ENCODE measurements at regions not wholly inside any gene's neighbourhood (a gene's known extent, or its start where the extent isn't known, plus 50 kb on each side); places are given as distances from the start of the nearest gene placed in this dataset.
A peak's percentile ranks its signal among the peaks of the same experiment; 100 is the strongest.

GRCh38 chr2:3981446-3981987, 278.1 kb downstream of the DCDC2C start:
- in situ Hi-C loops (cut with HindIII; ENCODE audit: low sequenced_read_pairs) = no loop called here
- TF ChIP-seq, protein P1, sequence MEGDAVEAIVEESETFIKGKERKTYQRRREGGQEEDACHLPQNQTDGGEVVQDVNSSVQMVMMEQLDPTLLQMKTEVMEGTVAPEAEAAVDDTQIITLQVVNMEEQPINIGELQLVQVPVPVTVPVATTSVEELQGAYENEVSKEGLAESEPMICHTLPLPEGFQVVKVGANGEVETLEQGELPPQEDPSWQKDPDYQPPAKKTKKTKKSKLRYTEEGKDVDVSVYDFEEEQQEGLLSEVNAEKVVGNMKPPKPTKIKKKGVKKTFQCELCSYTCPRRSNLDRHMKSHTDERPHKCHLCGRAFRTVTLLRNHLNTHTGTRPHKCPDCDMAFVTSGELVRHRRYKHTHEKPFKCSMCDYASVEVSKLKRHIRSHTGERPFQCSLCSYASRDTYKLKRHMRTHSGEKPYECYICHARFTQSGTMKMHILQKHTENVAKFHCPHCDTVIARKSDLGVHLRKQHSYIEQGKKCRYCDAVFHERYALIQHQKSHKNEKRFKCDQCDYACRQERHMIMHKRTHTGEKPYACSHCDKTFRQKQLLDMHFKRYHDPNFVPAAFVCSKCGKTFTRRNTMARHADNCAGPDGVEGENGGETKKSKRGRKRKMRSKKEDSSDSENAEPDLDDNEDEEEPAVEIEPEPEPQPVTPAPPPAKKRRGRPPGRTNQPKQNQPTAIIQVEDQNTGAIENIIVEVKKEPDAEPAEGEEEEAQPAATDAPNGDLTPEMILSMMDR (IDR thresholded peaks at IDR 0.05; ENCODE audit: low read depth, low read length) = no peak
- no peak overlapping the region for H3K4me3 ChIP-seq (ENCODE audit: low read depth, low read length)
- DNase-seq (ENCODE audit: low read depth, low spot score) = no peak

GRCh38 chr2:3982160-3982559, 278.8 kb downstream of the DCDC2C start:
- no peak overlapping the region for H3K4me3 ChIP-seq (ENCODE audit: low read depth, low read length)
- in situ Hi-C loops (cut with HindIII; ENCODE audit: low sequenced_read_pairs) = no loop called here

DNA sequence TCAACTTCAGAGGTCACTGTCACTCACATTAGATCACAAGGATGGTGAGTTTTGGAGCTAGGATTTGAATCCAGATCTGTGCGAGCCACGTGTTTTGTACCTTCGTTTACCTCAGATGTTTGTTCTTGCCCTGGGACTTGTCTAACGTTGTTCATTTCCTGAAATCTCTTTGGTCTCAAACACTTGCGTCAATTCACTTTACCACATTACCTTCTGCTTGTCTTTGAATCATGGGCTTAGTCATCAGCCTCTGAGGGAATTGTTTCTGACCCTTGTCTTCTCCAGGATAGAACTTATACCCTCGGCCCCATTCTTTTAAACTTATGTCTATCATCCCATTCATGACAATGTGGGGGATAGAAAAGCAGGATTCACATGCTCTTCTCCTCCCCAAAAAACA, 282.7 kb downstream of the DCDC2C start:
- in situ Hi-C loops (cut with HindIII; ENCODE audit: low sequenced_read_pairs) = no loop called here
- H3K4me3 ChIP-seq (ENCODE audit: low read depth, low read length) = no peak overlapping the region
- peak; percentile 7 for DNase-seq (ENCODE audit: low read depth, low spot score)
- TF ChIP-seq, protein P1 (IDR thresholded peaks at IDR 0.05; ENCODE audit: low read depth, low read length) = no peak

More at GRCh38 chr2:3982160-3982559, 278.8 kb downstream of the DCDC2C start:
- TF ChIP-seq, protein P1 (IDR thresholded peaks at IDR 0.05; ENCODE audit: low read depth, low read length) = no peak
- DNase-seq (ENCODE audit: low read depth, low spot score) = no peak

- in situ Hi-C loops (cut with HindIII; ENCODE audit: low sequenced_read_pairs) = no loop called here
Observed at GRCh38 chr2:3986530-3987258, 283.3 kb downstream of the DCDC2C start.

GRCh38 chr2:4002841-4003403, 299.5 kb downstream of the DCDC2C start:
- no peak for DNase-seq (ENCODE audit: low read depth, low spot score)
- H3K4me3 ChIP-seq (ENCODE audit: low read depth, low read length) = no peak overlapping the region
- TF ChIP-seq, protein P1 (IDR thresholded peaks at IDR 0.05; ENCODE audit: low read depth, low read length) = no peak
- in situ Hi-C loops (cut with HindIII; ENCODE audit: low sequenced_read_pairs) = no loop called here

More at GRCh38 chr2:3986530-3987258, 283.3 kb downstream of the DCDC2C start:
- DNase-seq (ENCODE audit: low read depth, low spot score) = no peak
- no peak overlapping the region for H3K4me3 ChIP-seq (ENCODE audit: low read depth, low read length)
- TF ChIP-seq, protein P1 (IDR thresholded peaks at IDR 0.05; ENCODE audit: low read depth, low read length) = no peak

GRCh38 chr2:4012197-4012596, 308.8 kb downstream of the DCDC2C start:
- no peak overlapping the region for H3K4me3 ChIP-seq (ENCODE audit: low read depth, low read length)
- TF ChIP-seq, protein P1 (IDR thresholded peaks at IDR 0.05; ENCODE audit: low read depth, low read length) = no peak
- DNase-seq (ENCODE audit: low read depth, low spot score) = no peak
- in situ Hi-C loops (cut with HindIII; ENCODE audit: low sequenced_read_pairs) = no loop called here
